GM04503 (cell line): ENCODE measurements at regions not wholly inside any gene's neighbourhood (a gene's known extent, or its start where the extent isn't known, plus 50 kb on each side); places are given as distances from the start of the nearest gene placed in this dataset.
A peak's percentile ranks its signal among the peaks of the same experiment; 100 is the strongest.

ENCODE experiments used
- DNase-seq: peaks from one replicate; pipeline ENCODE4 v3.0.0-alpha.2; 2012; ENCODE audit warnings: low read depth

DNA sequence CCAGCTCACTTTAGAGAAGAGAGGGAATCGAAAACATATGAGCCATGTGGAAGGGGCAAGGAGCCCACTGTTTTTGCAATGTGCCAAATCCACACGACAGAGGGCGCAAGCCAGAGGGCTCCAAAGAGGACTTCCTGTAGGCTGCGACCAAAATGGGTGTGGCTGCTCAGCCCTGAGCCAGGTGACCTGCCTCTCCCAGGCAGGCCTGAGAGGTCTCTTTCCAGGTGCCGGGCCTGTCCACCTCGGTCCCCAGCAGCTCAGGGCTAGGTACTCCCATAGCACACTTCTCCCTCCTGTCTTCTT is 153.8 kb downstream of the TTC32 start:
- DNase-seq = no peak

DNA sequence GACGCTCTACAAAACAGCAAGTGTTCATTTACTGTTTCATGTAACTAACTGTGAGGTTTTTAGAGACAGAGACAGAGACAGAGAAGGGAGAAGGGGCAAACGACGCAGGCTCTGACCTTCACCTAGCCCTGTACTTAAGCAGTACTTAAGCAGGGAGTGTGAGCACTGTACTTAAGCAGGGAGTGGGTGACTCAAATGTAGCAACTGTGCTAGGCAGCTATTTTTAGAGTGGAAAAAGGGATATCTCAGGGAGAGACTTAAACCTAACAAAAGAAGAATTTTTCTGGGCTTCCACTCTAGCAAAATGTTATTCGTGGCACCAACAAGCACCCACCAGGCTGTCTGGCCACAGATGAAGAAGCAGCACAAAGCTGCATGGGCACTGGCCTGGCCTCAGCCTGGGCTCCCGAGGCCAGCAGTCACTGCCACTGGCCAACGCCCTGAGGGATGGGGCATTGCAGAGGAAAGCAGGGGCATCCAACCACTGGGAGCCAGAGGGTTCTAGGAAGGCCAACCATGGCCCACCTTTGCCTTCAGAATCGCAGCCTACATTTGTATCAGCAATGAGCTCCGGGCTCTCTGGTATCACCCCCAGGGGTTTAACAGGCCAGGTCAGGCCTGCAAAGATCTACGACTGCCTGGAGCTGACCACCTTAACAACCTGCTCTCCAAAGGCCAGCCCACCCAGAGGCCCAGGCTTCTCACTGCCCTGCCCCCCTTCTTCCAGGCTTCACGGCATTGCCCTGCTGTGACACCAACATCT is 154.3 kb downstream of the TTC32 start:
- no peak for DNase-seq

DNA sequence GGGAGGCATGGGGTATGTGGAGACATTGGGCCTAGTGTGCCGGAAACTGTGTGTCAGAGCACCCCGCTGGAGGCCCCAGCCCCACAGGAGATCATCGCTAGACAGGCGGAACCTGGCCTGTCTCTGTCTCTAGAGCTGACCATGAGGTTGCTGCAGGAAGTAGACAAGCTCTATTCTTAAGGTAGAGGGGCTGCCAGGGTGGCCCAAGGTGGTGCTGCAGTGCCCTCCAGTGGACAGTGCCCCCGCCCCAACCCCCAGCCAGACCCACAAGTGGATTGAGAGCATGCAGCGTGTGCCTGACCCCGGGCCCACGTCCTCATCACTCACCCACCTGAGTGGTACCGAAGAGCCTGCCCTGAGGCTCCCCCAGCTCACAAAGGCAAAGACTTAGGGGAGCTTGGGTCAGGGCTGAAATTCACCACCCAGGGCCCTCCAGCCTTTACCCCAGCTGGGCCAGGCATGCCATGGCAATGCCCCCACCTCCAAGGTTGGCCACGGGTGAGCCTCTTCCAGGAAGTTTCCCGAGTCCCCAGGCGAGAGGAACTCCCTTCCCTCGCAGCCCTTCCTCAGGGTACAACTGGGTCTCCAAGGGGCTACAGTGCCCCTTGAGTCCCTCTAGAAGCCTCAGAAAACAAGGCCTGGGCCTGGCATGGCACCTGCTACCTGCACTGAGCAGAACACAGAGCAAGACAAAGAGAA is 155.0 kb downstream of the TTC32 start:
- no peak for DNase-seq

DNA sequence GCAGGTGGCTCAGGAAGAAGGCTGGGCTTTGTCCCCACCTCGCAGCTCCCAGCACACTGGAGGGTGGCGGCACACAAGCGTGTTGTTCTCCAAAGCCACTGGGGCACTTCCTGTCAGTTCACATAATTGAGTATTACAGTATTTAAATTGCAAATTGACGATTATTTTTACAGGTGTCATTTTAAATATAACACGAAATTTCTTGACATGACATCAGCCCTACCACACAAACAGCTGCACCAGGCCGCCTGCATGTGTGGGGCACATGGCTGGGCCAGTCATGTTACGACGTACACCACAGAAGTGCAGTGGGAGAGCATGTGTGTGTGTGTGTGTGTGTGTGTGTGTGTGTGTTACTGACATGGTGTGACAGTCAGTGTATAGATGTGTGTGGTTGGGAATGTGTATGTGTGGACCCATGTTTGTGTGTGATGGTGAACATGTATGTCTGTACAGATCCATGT is 155.6 kb downstream of the TTC32 start:
- DNase-seq = no peak

DNA sequence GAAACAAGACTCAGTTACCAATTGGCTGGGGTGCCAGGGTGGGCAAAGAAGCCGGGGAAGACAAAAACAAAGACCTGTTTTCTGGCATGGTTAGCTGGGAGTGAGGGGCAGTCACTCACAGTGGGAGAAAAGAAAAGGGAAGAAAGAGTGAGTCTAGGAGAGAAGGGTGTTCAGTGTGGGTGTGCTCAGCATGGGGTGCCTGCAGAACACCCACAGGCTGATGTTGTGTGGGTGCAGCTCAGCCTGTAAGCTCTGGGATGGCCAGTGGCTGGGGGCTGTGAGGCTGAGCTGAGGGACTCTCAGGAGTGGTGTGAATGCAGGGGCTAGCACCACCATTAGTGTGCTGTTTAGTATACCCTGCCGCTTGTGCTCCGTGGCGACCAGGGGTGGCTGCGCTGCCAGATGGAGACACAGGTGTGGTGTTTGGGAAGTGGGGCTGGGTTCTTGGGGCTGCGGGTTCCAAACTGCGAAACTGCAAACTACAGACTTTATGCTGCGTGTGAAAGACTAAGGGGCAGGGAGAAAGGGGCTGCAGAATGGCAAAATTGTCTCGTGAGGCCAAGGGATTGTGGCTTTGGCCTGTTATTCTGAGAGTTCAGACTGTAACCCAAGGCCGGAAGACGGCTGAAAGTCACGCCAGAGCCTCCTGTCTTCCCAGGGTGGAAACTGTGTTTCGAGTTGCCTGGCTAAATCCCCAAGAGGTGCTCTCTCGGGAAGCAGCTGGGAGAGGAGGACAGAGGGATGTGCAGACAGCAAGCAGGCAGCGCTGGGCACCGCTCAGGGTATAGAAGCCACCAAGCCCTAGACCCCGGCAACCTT is 156.3 kb downstream of the TTC32 start:
- DNase-seq = no peak

DNA sequence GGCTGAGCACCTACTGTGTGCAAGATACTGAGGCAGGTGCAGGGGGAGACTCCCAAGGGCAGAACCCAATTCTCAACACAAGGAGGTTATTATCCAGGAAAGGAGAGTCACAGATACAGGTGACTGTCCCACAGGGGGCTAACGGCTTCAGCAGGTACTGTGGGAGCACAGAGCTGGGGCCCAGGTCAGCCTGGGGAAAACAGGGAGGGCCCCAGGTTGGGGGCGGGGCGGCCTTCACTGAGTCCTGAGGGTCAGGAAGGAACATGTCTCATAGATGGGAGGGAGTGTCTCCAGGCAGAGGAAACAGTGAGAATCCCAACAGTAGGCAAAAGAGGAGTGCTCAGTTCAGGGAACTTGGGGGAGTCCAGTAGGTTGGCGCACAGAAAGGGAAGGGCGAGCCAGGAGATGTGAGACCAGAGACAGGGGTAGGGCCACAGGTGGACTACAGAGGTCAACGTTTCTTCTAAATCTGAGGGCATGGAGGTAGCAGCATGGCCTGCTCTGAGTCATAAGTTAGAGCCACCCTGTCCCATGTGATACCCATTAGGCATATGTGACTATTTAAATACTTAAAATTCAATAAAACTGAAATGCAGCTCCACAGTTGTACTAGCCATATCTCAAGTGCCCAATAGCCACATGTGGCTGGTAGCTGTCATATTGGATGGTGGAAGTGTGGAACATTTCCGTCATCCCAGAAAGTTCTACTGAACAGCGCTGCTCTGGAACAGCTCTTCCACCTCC is 157.2 kb downstream of the TTC32 start:
- no peak for DNase-seq

DNA sequence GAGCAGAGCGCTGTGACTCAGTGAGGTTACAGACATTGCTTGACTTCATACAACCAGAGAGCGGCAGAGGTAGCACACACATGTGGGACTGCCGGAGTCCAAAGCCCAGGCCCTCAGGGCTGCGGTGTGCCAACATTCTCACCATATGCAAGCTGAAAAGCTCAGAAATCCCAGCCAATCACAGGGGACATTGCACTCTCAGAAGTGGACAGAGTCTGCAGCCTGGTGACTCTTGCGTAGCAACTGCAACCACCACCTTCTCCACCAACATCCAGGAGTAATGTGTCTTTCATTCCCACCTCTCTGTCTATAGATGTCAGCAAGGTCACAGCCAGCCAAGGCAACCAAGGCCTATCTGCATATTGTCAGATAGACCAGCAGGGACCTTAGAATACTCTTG is 158.1 kb downstream of the TTC32 start:
- DNase-seq = no peak

DNA sequence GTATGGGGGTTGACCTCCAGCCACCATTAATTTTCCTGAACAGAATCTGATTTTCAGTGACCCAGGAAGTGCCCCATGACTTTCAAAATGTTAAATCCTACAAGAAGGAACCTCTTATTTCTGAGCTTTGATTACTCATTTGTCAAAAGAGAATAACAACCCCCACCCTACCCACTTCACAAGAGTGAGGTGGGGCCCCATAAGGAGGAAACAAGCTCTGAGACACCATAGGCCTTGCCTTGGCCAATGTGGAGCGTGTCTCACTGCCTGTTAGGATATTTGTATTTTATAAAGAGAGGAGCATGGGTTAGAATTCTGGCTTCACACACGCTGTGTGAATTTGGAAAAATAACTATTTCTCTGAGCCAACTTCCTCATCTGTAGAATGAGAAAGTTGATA is 158.9 kb downstream of the TTC32 start:
- no peak for DNase-seq

DNA sequence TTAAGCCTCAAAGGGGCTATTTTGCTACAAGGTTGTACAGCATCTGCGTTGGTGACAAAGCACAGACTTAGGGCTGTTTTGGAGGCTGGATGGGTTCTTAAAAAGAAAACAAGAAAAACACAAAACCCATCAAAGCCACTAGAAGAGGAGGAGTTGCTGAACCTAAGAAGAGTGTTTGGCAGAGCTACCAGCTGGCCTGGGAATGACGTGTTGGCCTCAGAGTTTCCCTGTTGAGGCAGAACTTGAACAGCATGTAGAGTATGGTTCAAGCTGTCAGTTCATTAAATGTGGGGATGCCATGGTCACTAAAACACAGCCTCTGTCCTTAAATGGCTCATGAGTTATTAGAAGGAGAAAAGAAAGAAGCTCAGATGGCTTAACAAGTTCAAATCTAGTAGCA is 162.5 kb downstream of the TTC32 start:
- DNase-seq = no peak

DNA sequence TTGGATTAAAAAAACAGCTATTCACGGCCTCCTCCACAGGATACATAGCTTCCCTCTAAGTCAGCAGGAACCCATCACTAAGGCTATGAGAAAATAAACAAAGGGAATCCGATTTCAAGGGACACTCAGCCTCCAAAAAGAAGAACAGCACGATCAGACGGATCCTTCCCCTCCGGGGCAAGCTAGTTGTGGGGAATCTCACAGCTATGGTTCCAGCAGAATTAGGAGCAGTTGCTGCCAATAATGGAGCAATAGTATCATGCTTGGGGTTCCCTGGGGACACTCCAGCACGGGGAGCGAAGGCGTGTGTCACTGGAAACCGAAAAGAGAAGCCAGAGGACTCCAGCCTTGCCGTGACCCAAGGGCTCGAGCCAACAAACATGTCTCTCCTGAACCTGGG is 163.1 kb downstream of the TTC32 start:
- peak; percentile 85 for DNase-seq

DNA sequence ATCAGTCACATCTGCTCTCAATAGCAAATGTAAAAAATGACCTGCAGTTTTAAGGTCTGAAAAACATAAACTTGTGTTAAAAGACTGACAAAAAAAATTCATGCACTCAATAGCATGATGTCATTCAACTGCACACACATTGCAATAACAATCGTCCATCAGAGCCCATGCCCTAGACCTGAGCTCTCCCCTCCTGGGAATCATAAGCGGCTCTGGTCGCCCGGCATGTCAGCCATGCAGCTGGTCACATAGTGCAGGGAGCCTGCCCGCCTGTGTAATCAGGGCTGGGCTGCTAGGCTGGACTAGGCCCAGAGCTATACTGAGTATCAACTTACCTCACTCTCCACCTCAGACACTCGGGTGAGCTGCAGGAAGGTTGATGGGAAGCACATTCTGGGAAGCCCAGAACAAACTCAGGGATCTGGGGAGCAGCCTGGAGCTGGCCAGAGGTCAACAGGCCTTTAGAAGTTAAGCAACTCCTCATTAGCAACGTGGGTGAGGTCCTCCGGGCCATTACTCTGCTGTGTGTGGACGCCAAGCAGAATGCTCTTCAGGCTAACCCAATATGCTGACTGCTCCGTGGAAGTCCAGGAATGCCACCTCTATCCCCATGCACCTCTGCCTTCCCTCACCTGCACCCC is 165.5 kb downstream of the TTC32 start:
- DNase-seq = no peak

DNA sequence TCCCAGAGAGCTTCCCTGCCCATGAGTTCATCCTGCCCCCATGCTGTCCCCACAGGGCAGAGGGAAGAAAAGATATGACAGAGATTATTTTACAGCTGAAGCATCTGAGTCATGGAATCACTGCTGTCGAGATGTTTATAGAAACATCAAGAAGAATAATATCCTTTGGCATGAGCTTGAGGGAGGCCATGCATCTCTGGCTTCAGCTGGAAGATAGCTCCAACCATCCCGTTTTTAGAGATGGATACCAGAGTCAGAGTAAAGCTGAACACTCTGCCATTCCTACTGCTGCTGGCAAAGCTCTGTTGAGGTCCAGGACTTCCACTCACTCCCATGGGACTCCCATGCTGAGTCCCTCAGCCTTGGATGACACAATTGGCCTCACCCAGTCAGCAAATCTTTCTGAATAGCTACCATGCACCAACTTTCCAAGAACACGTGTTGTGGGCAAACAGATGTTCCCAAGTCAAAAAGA is 167.8 kb downstream of the TTC32 start:
- peak; percentile 81 for DNase-seq

DNA sequence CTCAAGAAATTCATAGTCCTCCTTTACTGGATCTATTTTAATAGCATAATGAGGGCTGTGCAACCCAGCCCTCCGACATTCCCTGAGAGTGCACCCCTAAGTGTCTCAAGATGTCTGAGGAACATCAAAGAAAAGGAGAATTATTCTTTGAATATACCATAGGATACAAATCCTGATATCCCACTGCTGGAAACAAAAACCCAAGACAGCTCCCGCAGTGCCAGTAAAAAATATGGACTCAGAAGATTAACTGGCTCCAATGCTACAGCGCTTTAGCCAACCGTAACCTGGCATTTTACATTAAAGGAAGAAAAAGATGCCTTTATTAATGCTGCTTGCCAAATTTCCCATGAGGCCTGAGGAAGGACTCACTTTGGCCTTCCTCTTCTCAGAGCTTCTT is 168.4 kb downstream of the TTC32 start:
- DNase-seq = no peak

DNA sequence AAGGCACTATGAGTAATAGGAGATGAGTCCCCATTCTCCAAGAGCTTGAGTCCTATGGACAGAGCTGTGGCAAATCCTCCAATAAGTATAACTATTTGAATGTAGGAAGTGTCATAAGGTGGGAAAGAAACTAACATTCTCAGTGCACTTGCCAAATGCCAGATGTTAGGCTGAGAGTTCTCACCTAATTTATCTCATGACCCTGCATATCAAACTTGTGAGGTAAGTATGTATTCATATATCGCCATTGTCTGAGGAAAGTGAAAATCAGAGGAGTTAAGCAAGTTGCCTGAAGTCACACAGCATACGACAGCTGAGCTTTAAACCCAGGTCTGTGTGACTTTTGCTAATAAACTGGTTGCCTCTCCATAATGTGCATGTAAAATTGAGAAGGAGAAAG is 169.5 kb downstream of the TTC32 start:
- no peak for DNase-seq

DNA sequence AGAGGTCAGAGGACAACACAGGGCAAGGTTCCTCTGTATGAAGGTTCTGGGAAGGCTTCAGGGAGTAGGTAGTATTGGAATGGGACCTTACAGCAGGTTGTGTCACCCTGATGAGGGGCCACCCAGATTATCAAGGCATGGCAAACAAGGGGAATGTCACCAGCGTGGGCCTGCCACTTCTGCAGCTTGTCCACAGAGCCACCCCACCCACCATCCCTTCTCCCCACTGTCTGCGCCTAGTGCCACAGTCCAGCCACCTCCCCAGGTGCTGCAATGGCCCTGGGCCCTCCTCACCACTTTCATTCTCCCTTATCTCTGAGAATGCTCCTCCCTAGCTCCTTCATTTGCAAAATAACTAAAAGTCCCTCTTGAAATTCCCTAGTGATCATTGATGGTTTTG is 170.3 kb downstream of the TTC32 start:
- DNase-seq = no peak

DNA sequence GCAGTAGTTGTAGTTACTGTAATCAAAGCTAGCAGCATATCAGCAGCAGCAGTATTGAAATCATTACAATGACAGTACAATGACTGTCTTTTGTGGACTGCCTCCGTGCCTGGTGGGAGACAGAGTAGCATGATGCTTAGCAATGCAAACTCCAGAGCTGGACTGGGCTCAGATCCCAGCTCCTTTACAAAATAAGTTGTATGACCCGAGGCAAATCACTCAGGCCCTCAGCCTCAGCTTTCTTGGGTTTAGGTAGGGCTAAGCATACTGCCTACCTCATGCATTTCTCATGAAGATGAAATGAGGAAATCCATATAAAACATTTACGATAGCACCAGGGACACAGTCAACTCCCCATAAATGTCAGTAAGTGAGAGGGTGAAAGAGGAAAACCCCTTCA is 170.7 kb downstream of the TTC32 start:
- no peak for DNase-seq

DNA sequence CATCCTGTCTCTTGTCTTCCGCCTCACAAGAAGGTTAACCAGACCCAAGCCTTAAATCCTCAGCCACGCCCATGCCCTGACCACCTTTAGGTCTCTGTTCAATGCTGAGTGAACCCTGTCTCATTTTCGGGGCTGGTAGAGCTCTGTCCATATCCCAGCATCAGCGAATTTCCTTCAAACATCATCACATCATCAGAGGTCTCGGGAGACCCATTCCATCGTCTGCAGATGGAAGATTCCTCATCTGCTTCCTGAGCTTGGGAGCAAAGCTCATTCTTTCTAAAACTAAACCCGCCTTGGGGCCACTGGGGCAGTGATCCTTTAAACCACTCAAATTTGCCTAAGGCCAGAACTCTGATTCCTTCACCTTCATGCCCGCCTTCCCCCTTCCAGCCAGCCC is 173.7 kb downstream of the TTC32 start:
- DNase-seq = no peak

DNA sequence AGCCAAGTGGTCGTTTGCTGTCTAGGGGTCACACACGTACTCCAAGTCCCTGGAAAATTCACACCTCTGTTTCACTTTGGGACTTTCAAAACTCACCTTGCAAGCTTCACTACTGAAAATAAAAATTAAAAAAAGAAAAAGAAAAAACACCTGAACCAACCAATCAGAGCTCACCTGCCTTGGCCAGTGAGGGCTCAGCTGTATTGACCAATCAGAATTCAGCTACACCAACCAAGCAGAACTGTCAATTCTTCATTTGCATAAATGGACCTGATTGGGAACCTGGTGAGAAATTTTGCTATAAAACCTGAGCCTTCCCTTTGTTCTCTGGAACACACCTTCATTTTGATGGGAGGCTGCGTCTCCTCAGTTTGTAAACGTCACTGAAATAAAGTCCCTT is 176.4 kb downstream of the TTC32 start:
- DNase-seq = no peak

DNA sequence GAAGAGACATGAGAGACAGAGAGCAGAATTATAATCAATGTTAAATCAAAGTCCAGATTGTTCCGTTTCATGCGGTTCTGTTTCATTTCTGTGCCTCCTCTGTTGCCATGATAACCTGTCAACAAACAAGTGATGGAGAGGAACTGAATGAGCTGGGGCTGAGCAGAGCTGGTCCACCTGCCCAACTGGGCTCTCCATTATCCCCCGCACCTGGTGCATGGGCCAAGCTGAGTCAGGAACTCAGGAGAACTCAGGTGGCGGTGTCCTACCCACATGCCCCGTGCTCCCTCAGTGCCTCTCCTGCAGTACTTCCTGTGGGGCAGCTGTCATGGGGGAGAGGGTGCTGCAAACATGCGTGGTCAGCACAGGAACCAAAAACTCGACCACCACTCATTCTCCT is 178.8 kb downstream of the TTC32 start:
- DNase-seq = no peak

DNA sequence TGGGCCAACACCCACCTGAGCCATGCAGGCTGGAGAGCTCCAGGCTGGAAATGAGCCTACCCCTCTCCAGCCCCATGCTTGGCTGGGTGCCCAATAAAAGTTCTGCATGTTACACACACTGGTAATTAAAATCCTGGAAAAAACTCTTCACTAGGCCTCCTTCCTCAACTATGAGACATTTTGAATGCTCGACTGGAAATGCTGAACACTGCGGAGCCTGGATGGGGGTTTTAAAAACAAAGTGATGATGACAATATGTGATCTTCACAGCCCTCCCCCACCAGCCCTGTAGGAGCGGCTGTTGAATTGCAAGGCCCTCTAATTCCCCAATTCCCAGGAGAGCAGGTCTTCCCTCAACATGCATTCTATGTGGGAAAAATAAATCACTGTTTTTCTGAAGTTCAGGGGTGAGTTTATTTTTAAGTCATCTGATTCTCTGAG is 179.2 kb downstream of the TTC32 start:
- DNase-seq = no peak

DNA sequence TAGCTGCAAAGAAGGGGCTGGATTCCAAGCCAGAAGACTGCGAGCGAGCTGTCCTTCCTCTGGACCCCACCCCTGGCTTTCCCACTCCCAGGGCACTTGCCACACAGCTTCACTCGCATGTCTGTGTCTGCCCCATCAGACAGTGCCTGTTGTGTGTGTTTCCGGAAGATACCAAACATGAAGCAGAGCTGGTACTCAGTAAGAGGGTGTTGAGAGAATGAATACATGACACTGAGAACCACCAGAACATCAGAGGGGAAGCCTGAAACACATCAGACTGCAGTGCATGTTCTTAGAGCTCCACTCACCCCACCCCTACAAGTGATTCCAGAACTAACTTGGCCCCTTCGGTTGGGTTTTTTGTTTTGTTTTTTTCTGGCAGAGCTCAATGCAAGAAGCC is 181.5 kb downstream of the TTC32 start:
- no peak for DNase-seq

DNA sequence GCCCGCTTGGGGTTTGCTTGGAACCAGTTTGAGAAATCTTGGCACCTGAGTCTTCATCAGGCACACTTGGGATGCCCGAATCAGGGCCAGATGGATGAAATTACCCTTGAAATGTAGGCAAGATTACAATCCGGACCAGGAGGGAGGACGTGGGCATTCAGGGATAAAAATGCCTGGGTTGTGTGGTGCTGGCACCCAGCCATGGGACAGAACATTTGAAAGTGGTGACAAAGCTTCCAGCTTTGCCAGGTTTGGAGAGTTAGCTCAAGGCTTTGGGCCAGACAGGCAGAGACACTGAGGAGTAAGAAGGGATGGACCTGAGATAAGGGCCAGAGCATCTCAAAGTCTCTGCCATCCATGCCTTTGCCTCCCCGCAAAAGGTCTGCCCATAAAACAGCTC is 182.2 kb downstream of the TTC32 start:
- no peak for DNase-seq
